ENCODE measurements at regions not wholly inside any gene's neighbourhood (a gene's known extent, or its start where the extent isn't known, plus 50 kb on each side); places are given as distances from the start of the nearest gene placed in this dataset.

- TF ChIP-seq CTCF (IDR thresholded peaks at IDR 0.05) (no peak), POLR2A (IDR thresholded peaks at IDR 0.05) (no peak), POLR2AphosphoS5 (IDR thresholded peaks at IDR 0.05) (no peak), EP300 (IDR thresholded peaks at IDR 0.05) (no peak)
Observed at GRCh38 chr1:105934806-105935205, 1121.7 kb upstream of the PRMT6 start.
